ENCODE measurements at regions not wholly inside any gene's neighbourhood (a gene's known extent, or its start where the extent isn't known, plus 50 kb on each side); places are given as distances from the start of the nearest gene placed in this dataset.
A peak's percentile ranks its signal among the peaks of the same experiment; 100 is the strongest.

DNA sequence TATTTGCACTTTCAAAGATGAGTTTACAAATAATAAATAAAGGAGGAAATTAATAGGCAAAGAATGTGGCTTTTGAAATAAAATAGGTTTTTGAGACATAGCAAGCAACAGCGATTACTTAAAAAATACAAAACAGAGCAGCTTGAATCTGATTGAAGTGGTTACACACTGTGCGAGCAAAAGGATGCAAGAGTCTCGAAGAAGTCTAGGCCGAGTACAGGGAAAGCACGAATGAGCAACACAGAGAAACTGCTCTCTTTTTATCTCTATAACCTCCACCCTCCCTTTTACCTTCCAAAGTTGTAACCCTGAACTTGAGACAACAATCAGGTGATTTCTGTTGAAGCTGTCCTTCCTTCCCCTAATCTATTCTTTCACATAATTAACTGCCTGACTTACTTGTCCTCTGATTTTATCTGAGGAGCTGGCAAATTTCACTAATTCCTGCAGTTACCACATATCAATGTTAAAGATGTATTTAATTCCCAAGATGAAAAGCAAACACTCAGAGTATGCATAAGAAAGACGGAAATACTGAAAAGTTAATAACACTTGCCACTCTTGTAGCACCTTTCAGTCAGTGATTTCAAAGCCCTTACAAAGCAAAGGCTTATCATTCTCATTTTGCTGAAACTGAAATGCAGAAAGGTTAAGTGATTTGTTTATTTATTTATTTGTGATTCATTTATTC lies 1030.1 kb downstream of the ADGRL2 start:
- no peak overlapping the region for H3K4me3 ChIP-seq
- no peaks in the 10 kb centered on the region for H3K9me3 ChIP-seq
- H3K27ac ChIP-seq: no peak overlapping the region
- no peak for ATAC-seq (ENCODE audit: insufficient number of reproducible peaks, low FRiP score, low read depth)
- TF ChIP-seq, protein P1, sequence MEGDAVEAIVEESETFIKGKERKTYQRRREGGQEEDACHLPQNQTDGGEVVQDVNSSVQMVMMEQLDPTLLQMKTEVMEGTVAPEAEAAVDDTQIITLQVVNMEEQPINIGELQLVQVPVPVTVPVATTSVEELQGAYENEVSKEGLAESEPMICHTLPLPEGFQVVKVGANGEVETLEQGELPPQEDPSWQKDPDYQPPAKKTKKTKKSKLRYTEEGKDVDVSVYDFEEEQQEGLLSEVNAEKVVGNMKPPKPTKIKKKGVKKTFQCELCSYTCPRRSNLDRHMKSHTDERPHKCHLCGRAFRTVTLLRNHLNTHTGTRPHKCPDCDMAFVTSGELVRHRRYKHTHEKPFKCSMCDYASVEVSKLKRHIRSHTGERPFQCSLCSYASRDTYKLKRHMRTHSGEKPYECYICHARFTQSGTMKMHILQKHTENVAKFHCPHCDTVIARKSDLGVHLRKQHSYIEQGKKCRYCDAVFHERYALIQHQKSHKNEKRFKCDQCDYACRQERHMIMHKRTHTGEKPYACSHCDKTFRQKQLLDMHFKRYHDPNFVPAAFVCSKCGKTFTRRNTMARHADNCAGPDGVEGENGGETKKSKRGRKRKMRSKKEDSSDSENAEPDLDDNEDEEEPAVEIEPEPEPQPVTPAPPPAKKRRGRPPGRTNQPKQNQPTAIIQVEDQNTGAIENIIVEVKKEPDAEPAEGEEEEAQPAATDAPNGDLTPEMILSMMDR (IDR thresholded peaks at IDR 0.05): no peak
- no peaks in the 10 kb centered on the region for H3K36me3 ChIP-seq
- DNase-seq (ENCODE audit: low spot score): no peak
- H3K4me1 ChIP-seq (ENCODE audit: control insufficient read depth in 1 of 2, low read depth in 2 of 2): no peaks in the 10 kb centered on the region
- no peaks in the 10 kb centered on the region for H3K27me3 ChIP-seq (replicated peaks; ENCODE audit: insufficient read depth)

DNA sequence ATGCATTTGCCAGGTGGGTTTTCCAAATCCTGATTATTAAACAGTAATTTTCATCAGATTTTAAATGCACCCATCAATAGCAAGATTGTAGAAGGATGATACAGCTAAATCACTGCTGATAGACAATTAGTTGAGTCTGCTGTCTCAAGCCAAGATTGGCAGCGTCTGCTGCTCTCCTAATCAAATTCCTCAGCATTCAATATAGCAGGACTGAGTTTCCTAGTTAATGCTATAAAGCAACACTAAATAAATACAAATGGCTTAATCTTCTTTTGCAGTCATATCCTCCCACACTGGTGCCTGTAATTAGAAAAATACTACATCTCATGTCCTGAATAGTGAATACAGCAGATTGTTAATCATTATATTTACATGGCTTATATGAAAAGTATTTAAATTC lies 1028.8 kb downstream of the ADGRL2 start:
- no peak overlapping the region for H3K4me3 ChIP-seq
- no peaks in the 10 kb centered on the region for H3K4me1 ChIP-seq (ENCODE audit: control insufficient read depth in 1 of 2, low read depth in 2 of 2)
- DNase-seq (ENCODE audit: low spot score) (no peak), ATAC-seq (ENCODE audit: insufficient number of reproducible peaks, low FRiP score, low read depth) (no peak)
- H3K27me3 ChIP-seq (replicated peaks; ENCODE audit: insufficient read depth): no peaks in the 10 kb centered on the region
- H3K36me3 ChIP-seq: no peaks in the 10 kb centered on the region
- TF ChIP-seq, protein P1 (IDR thresholded peaks at IDR 0.05): no peak
- H3K27ac ChIP-seq: no peak overlapping the region
- H3K9me3 ChIP-seq: no peaks in the 10 kb centered on the region

DNA sequence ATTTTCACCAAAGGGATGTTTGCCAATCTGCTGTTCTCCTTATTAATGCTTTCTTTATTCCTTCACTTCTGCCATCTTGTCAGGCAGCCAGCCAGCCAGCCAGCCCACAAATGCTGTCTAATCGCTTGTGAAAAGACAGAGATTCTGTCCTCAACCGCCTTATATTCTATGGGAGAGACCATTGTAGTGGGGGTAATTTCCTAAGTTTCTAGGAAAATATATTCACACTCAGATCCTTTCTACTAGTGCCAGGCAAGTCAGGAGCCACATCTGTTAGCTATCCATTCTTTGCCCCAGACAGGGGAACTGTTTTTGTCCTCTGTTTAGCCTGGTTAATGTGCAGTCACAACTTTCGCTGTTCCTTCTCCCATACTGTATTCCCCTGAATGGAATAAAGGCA lies 1023.1 kb downstream of the ADGRL2 start:
- no peak overlapping the region for H3K27ac ChIP-seq
- no peak overlapping the region for H3K4me3 ChIP-seq
- no peaks in the 10 kb centered on the region for H3K4me1 ChIP-seq (ENCODE audit: control insufficient read depth in 1 of 2, low read depth in 2 of 2)
- TF ChIP-seq, protein P1 (IDR thresholded peaks at IDR 0.05): no peak
- DNase-seq (ENCODE audit: low spot score) (no peak), ATAC-seq (ENCODE audit: insufficient number of reproducible peaks, low FRiP score, low read depth) (no peak)
- H3K27me3 ChIP-seq (replicated peaks; ENCODE audit: insufficient read depth): no peaks in the 10 kb centered on the region
- no peaks in the 10 kb centered on the region for H3K36me3 ChIP-seq
- H3K9me3 ChIP-seq: no peaks in the 10 kb centered on the region

DNA sequence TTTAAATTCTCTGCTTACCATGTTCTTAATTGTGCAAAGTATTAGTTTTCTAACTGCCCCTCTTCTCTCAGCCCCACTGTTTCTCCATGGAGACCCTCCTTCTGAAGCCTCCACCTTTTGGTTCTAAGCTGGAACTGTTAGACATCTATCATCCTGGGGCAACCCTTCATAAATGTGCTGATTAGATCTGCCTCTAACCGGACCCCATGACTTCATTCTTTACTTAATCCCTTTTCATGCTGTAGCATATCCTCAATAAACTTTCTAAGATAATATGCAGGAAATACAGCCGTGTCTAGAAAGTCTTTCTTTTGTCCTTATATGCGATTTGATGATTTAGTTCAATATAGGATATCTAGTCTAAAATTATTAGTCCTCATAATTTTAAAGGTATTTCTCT lies 1020.1 kb downstream of the ADGRL2 start:
- no peak overlapping the region for H3K27ac ChIP-seq
- H3K9me3 ChIP-seq: no peaks in the 10 kb centered on the region
- no peak for DNase-seq (ENCODE audit: low spot score)
- no peaks in the 10 kb centered on the region for H3K4me1 ChIP-seq (ENCODE audit: control insufficient read depth in 1 of 2, low read depth in 2 of 2)
- H3K36me3 ChIP-seq: no peaks in the 10 kb centered on the region
- TF ChIP-seq, protein P1 (IDR thresholded peaks at IDR 0.05): no peak
- H3K4me3 ChIP-seq: no peak overlapping the region
- ATAC-seq (ENCODE audit: insufficient number of reproducible peaks, low FRiP score, low read depth): no peak
- H3K27me3 ChIP-seq (replicated peaks; ENCODE audit: insufficient read depth): no peaks in the 10 kb centered on the region

DNA sequence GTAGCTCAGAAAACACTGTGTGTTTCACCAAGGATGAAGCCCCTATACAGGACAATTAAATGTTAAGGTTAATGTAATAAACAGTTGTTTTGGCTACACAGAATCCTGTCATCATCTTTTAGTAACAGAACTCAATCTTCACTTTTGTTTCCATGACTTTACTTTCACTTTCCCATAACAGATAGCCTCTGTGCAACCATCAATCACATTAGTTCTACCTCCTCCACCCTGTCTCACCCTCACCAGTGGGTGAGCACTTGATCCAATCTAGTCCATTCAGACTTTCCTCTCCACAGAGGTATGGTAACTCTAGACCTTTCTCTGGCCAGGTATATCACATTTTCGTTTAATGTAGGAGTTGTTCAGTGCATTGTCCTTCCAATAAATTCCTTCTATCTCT lies 1018.5 kb downstream of the ADGRL2 start:
- H3K4me3 ChIP-seq: peak overlapping the region; percentile 15
- no peaks in the 10 kb centered on the region for H3K9me3 ChIP-seq
- H3K4me1 ChIP-seq (ENCODE audit: control insufficient read depth in 1 of 2, low read depth in 2 of 2): no peaks in the 10 kb centered on the region
- no peak overlapping the region for H3K27ac ChIP-seq
- H3K36me3 ChIP-seq: no peaks in the 10 kb centered on the region
- TF ChIP-seq, protein P1 (IDR thresholded peaks at IDR 0.05): no peak
- no peaks in the 10 kb centered on the region for H3K27me3 ChIP-seq (replicated peaks; ENCODE audit: insufficient read depth)
- ATAC-seq (ENCODE audit: insufficient number of reproducible peaks, low FRiP score, low read depth): no peak
- no peak for DNase-seq (ENCODE audit: low spot score)

All from thoracic aorta (tissue), 2 donors.